Gastroesophageal sphincter (tissue), 4 donors: ENCODE measurements at regions not wholly inside any gene's neighbourhood (a gene's known extent, or its start where the extent isn't known, plus 50 kb on each side); places are given as distances from the start of the nearest gene placed in this dataset.

Experiments
- ATAC-seq: fragments of 150-250 bp; one replicate; pipeline ENCODE4 v1.9.1; 2016; ENCODE audit warnings: mild to moderate bottlenecking, moderate library complexity
- H3K27ac ChIP-seq, 4 donors: fragments of 200-600 bp; sonication (generic) in 3 of 4; 1 replicate in 3 of 4; 2 replicates in 1 of 4; pipeline ENCODE4 v1.5.1; 2016 to 2019
- H3K27me3 ChIP-seq: fragments of 200-600 bp; sonication (generic); one replicate; pipeline ENCODE4 v1.5.1; 2019
- H3K36me3 ChIP-seq, 2 donors: fragments of 200-600 bp; sonication (generic); one replicate each; pipeline ENCODE4 v1.5.1; 2019; ENCODE audit warnings: control low read depth in 1 of 2
- H3K4me1 ChIP-seq, 3 donors: fragments of 200-600 bp; sonication (generic); 1 replicate in 2 of 3; 2 replicates in 1 of 3; pipeline ENCODE4 v1.5.1; 2016 to 2019; ENCODE audit warnings: control low read depth in 2 of 3
- H3K4me3 ChIP-seq, 2 donors: fragments of 200-600 bp; sonication (generic); one replicate each; pipeline ENCODE4 v1.5.1; 2019; ENCODE audit warnings: mild to moderate bottlenecking in 1 of 2, moderate library complexity in 1 of 2
- H3K9me3 ChIP-seq, 3 donors: fragments of 200-600 bp; sonication (generic); one replicate each; pipeline ENCODE4 v1.5.1; 2017 to 2019; ENCODE audit warnings: control low read depth in 2 of 3
- CTCF ChIP-seq, 4 experiments: fragments of 200-600 bp in 2 of 4; fragments of 450-650 bp in 2 of 4; sonication (generic) in 1 of 4; IDR thresholded peaks; one replicate each; pipeline ENCODE4 v1.5.1; 2017 to 2019; ENCODE audit warnings: antibody characterized with exemption in 4 of 4, mild to moderate bottlenecking in 2 of 4, moderate library complexity in 2 of 4
- EP300 ChIP-seq: sonication (generic); formaldehyde crosslinking; IDR thresholded peaks from one replicate; pipeline ENCODE4 v1.6.1; 2017; ENCODE audit warnings: antibody characterized with exemption, mild to moderate bottlenecking
- POLR2A ChIP-seq, 2 donors: fragments of 450-650 bp; IDR thresholded peaks; one replicate each; pipeline ENCODE4 v1.6.1; 2017; ENCODE audit warnings: antibody characterized with exemption in 2 of 2, mild to moderate bottlenecking in 2 of 2, moderate library complexity in 1 of 2
- POLR2AphosphoS5 ChIP-seq: sonication (generic); formaldehyde crosslinking; IDR thresholded peaks from one replicate; pipeline ENCODE4 v1.6.1; 2017; ENCODE audit warnings: antibody characterized with exemption
- WGBS, 2 donors: methylation state at CpG; one replicate each; pipeline ENCODE4 v1.1.5; 2018; ENCODE audit warnings: low coverage in 1 of 2; 5-methylcytosine and 5-hydroxymethylcytosine counted together

DNA sequence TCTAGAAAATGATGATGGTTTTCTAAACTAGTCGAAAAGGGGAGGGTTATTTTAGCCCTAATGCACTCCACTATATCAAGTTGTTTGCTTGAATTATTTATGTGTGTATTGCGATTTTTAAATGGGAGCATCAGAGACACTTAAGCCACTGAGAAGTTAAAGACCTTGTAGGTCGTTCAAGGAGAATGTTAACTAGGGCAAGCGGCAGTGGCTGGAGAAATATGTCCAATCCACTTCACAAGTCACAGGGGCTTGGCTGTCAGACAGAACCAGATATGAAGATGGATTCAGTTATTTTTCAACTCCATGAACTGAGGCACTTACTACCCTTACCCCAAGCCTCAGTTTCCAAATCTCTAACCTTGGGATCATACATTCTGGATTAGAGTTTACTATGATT lies 702.0 kb downstream of the CDH11 start:
- Histone ChIP-seq H3K4me3 (no peak overlapping the region), H3K36me3 (no peaks in the 10 kb centered on the region), H3K27ac (no peak overlapping the region), H3K4me1 (no peaks in the 10 kb centered on the region), H3K27me3 (no peaks in the 10 kb centered on the region), H3K9me3 (no peaks in the 10 kb centered on the region)
- ATAC-seq = no peak
- WGBS, 2 donors = 86 to 97% methylated on average over 4 of the region's 4 CpGs
- no peak for TF ChIP-seq POLR2AphosphoS5

DNA sequence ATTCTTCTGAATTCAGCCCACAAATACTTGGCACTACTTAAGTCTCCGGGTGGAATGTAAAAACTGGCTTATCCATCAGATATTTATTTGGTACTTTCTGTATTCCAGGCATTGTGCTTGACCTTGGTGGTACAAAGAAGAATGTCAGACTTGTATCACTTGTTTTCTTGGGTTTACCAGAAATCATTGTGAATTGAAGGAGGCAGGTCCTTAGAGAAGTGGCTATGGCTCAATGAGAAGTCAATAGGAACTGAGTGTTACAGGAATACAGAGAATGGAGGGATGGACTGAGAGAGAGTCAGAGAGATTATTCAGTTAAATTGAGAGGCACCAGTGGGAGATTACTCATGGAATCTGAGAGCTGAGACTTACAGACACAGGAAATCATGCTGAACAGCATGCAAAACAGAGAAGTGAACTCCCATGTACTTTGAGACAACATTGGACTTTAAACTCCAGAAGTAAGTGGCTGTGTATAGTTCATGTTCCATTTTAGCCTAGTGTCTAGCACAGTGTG lies 704.1 kb downstream of the CDH11 start:
- Histone ChIP-seq H3K4me3 (no peak overlapping the region), H3K36me3 (no peaks in the 10 kb centered on the region), H3K27ac (no peak overlapping the region), H3K9me3 (no peaks in the 10 kb centered on the region), H3K4me1 (no peaks in the 10 kb centered on the region), H3K27me3 (no peaks in the 10 kb centered on the region)
- ATAC-seq = no peak
- TF ChIP-seq POLR2A (IDR thresholded peaks at IDR 0.05) (no peak), POLR2AphosphoS5 (no peak), CTCF (IDR thresholded peaks at IDR 0.05) (no peak), EP300 (no peak)
- 65 to 69% methylated on average over 1 of the region's 1 CpG for WGBS, 2 donors

GRCh38 chr16:64416216-64417005 lies 705.5 kb downstream of the CDH11 start:
- no peak for ATAC-seq
- H3K36me3 ChIP-seq = no peaks in the 10 kb centered on the region
- H3K4me3 ChIP-seq = peak overlapping the region; percentile 24 to 30
- TF ChIP-seq POLR2A (IDR thresholded peaks at IDR 0.05) = no peak
- no peak for TF ChIP-seq POLR2AphosphoS5
- TF ChIP-seq CTCF (IDR thresholded peaks at IDR 0.05) = no peak
- WGBS, 2 donors = 61 to 68% methylated on average over 4 to 5 of the region's 5 CpGs
- no peak overlapping the region for H3K27ac ChIP-seq
- H3K4me1 ChIP-seq = no peaks in the 10 kb centered on the region
- H3K9me3 ChIP-seq = no peaks in the 10 kb centered on the region
- H3K27me3 ChIP-seq = no peaks in the 10 kb centered on the region

GRCh38 chr16:64412578-64413280 lies 709.1 kb downstream of the CDH11 start:
- peaks cover 0 to 9% (median 0%) of the 10 kb centered on the region in 3 donors for H3K4me1 ChIP-seq

DNA sequence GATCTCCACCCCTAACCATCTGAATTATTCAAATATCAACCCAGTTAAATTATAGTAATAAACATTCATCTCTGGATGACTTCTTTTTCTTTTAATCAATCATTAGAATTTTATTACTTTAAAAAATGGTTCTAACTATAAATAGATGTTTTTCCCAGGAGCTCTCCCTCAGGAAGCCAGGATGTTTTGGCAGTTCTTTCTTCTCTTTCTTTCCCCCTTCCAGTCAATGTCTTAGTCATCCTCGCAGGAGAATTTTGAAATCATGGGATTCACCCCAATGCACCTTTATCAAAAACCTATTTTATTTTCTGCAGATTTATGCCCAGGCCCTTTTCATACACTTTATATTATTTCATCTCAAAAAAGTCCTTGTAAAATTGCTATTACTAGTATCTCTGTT lies 711.6 kb downstream of the CDH11 start:
- Histone ChIP-seq H3K9me3 (no peaks in the 10 kb centered on the region), H3K4me1 (peaks cover 0 to 9% (median 0%) of the 10 kb centered on the region in 3 donors), H3K27ac (no peak overlapping the region), H3K27me3 (no peaks in the 10 kb centered on the region), H3K36me3 (no peaks in the 10 kb centered on the region), H3K4me3 (no peak overlapping the region)
- no peak for ATAC-seq
- 36 to 70% methylated on average over 1 of the region's 1 CpG for WGBS, 2 donors
- TF ChIP-seq POLR2AphosphoS5 (no peak), CTCF (IDR thresholded peaks at IDR 0.05) (no peak), POLR2A (IDR thresholded peaks at IDR 0.05) (no peak), EP300 (no peak)

More at GRCh38 chr16:64412578-64413280, 709.1 kb downstream of the CDH11 start:
- no peaks in the 10 kb centered on the region for H3K27me3 ChIP-seq
- H3K9me3 ChIP-seq = no peaks in the 10 kb centered on the region
- H3K27ac ChIP-seq = no peak overlapping the region
- no peak overlapping the region for H3K4me3 ChIP-seq
- H3K36me3 ChIP-seq = no peaks in the 10 kb centered on the region
- TF ChIP-seq CTCF (IDR thresholded peaks at IDR 0.05) (no peak), POLR2AphosphoS5 (no peak)
- WGBS, 2 donors = 53% methylated on average over 2 of the region's 2 CpGs; no CpG with 5 or more reads in 1 of the 2 donors
- ATAC-seq = no peak
